ENCODE measurements at regions not wholly inside any gene's neighbourhood (a gene's known extent, or its start where the extent isn't known, plus 50 kb on each side); places are given as distances from the start of the nearest gene placed in this dataset.

GRCh38 chr14:53695692-53696214, 260.9 kb downstream of the BMP4 start:
- TF ChIP-seq POLR2A (IDR thresholded peaks at IDR 0.05), result no peak
- no peak for TF ChIP-seq CTCF (IDR thresholded peaks at IDR 0.05)
